ENCODE measurements at regions not wholly inside any gene's neighbourhood (a gene's known extent, or its start where the extent isn't known, plus 50 kb on each side); places are given as distances from the start of the nearest gene placed in this dataset.

DNA sequence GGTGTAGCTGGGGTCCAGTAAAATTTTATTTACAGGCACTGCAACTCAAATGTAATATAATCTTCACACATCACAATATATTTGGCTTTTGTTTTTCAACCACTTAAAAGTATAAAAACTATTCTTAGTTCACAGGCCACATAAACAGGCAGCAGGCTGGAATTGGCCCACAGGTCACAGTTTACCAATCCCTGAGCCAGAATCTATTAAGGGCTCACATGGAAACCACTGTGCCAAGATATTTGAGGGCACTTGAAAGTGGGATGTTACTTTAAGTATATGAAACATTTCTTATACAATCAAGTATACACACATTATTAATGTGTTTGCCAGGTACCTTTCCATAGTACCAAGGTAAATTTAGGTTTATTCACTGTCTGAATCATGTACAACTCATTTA, 71.9 kb upstream of the PRDX6 start:
- TF ChIP-seq, protein P1, sequence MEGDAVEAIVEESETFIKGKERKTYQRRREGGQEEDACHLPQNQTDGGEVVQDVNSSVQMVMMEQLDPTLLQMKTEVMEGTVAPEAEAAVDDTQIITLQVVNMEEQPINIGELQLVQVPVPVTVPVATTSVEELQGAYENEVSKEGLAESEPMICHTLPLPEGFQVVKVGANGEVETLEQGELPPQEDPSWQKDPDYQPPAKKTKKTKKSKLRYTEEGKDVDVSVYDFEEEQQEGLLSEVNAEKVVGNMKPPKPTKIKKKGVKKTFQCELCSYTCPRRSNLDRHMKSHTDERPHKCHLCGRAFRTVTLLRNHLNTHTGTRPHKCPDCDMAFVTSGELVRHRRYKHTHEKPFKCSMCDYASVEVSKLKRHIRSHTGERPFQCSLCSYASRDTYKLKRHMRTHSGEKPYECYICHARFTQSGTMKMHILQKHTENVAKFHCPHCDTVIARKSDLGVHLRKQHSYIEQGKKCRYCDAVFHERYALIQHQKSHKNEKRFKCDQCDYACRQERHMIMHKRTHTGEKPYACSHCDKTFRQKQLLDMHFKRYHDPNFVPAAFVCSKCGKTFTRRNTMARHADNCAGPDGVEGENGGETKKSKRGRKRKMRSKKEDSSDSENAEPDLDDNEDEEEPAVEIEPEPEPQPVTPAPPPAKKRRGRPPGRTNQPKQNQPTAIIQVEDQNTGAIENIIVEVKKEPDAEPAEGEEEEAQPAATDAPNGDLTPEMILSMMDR (IDR thresholded peaks at IDR 0.05), result no peak
- no peak for TF ChIP-seq POLR2A (IDR thresholded peaks at IDR 0.05)

Data from heart left ventricle (tissue), 13 donors.